ENCODE measurements at regions not wholly inside any gene's neighbourhood (a gene's known extent, or its start where the extent isn't known, plus 50 kb on each side); places are given as distances from the start of the nearest gene placed in this dataset.

GRCh38 chr15:101590785-101591184 is 61.4 kb downstream of the TM2D3 start:
- intact Hi-C loops (cut with micrococcal nuclease): no loop called here
- no peaks in the 10 kb centered on the region for H3K4me1 ChIP-seq (ENCODE audit: control insufficient read depth in 1 of 2, insufficient read depth in 2 of 2, low read length in 2 of 2)
- no peaks in the 10 kb centered on the region for H3K79me2 ChIP-seq (ENCODE audit: insufficient read depth, low read length)
- Mint-ChIP-seq H3K9me3 (peaks cover 0 to 15% (median 7%) of the 10 kb centered on the region in 7 donors), H3K27ac (no peak overlapping the region), H3K36me3 (no peaks in the 10 kb centered on the region), H3K27me3 (ENCODE audit: low read depth in 3 of 3) (peaks cover 8 to 19% (median 19%) of the 10 kb centered on the region in 3 donors), H3K4me1 (no peaks in the 10 kb centered on the region), H3K4me3 (no peak overlapping the region)
- H3K4me3 ChIP-seq (replicated peaks in 1 of 3; ENCODE audit: low read depth in 2 of 3, low read length in 3 of 3): no peak overlapping the region
- no peak overlapping the region for H3K9ac ChIP-seq (ENCODE audit: insufficient read depth, low read length, poor library complexity, severe bottlenecking)
- H2AFZ ChIP-seq (ENCODE audit: insufficient read depth, low read depth, low read length, poor library complexity, severe bottlenecking): no peak overlapping the region
- H3K27me3 ChIP-seq (ENCODE audit: control insufficient read depth in 2 of 2, insufficient read depth in 2 of 2, low read length in 2 of 2): peaks cover 2 to 3% of the 10 kb centered on the region in 2 donors
- no peaks in the 10 kb centered on the region for H4K20me1 ChIP-seq (ENCODE audit: insufficient read depth, low read length)
- no peak overlapping the region for H3K4me2 ChIP-seq (replicated peaks; ENCODE audit: extremely low read depth, low read length, poor library complexity, severe bottlenecking)
- TF ChIP-seq, protein P1, sequence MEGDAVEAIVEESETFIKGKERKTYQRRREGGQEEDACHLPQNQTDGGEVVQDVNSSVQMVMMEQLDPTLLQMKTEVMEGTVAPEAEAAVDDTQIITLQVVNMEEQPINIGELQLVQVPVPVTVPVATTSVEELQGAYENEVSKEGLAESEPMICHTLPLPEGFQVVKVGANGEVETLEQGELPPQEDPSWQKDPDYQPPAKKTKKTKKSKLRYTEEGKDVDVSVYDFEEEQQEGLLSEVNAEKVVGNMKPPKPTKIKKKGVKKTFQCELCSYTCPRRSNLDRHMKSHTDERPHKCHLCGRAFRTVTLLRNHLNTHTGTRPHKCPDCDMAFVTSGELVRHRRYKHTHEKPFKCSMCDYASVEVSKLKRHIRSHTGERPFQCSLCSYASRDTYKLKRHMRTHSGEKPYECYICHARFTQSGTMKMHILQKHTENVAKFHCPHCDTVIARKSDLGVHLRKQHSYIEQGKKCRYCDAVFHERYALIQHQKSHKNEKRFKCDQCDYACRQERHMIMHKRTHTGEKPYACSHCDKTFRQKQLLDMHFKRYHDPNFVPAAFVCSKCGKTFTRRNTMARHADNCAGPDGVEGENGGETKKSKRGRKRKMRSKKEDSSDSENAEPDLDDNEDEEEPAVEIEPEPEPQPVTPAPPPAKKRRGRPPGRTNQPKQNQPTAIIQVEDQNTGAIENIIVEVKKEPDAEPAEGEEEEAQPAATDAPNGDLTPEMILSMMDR (IDR thresholded peaks at IDR 0.05): no peak
- H3K27ac ChIP-seq (ENCODE audit: low read depth in 1 of 2, low read length in 2 of 2): no peak overlapping the region
- no peak for DNase-seq
- no peaks in the 10 kb centered on the region for H3K9me3 ChIP-seq (replicated peaks in 1 of 2; ENCODE audit: control insufficient read depth in 1 of 2, insufficient read depth in 1 of 2, low read length in 2 of 2)
- no peaks in the 10 kb centered on the region for H3K36me3 ChIP-seq (replicated peaks in 1 of 2; ENCODE audit: control insufficient read depth in 1 of 2, insufficient read depth in 2 of 2, low read length in 2 of 2)
- WGBS (ENCODE audit: insufficient coverage): no CpG with 5 or more reads among the region's 3 CpGs

- H3K4me3 Mint-ChIP-seq: no peak overlapping the region
- no peaks in the 10 kb centered on the region for H3K36me3 Mint-ChIP-seq
- Histone ChIP-seq H3K9me3 (replicated peaks in 1 of 2; ENCODE audit: control insufficient read depth in 1 of 2, insufficient read depth in 1 of 2, low read length in 2 of 2) (no peaks in the 10 kb centered on the region), H3K79me2 (ENCODE audit: insufficient read depth, low read length) (no peaks in the 10 kb centered on the region), H3K36me3 (replicated peaks in 1 of 2; ENCODE audit: control insufficient read depth in 1 of 2, insufficient read depth in 2 of 2, low read length in 2 of 2) (no peaks in the 10 kb centered on the region), H3K9ac (ENCODE audit: insufficient read depth, low read length, poor library complexity, severe bottlenecking) (no peak overlapping the region), H4K20me1 (ENCODE audit: insufficient read depth, low read length) (no peaks in the 10 kb centered on the region), H3K4me3 (replicated peaks in 1 of 3; ENCODE audit: low read depth in 2 of 3, low read length in 3 of 3) (no peak overlapping the region), H3K4me1 (ENCODE audit: control insufficient read depth in 1 of 2, insufficient read depth in 2 of 2, low read length in 2 of 2) (no peaks in the 10 kb centered on the region), H3K4me2 (replicated peaks; ENCODE audit: extremely low read depth, low read length, poor library complexity, severe bottlenecking) (no peak overlapping the region), H2AFZ (ENCODE audit: insufficient read depth, low read depth, low read length, poor library complexity, severe bottlenecking) (no peak overlapping the region), H3K27me3 (ENCODE audit: control insufficient read depth in 2 of 2, insufficient read depth in 2 of 2, low read length in 2 of 2) (peaks cover 2 to 8% of the 10 kb centered on the region in 2 donors), H3K27ac (ENCODE audit: low read depth in 1 of 2, low read length in 2 of 2) (no peak overlapping the region)
- peaks cover 2% of the 10 kb centered on the region for H3K4me1 Mint-ChIP-seq
- no peak overlapping the region for H3K27ac Mint-ChIP-seq
- peaks cover 13 to 36% (median 15%) of the 10 kb centered on the region in 3 donors for H3K27me3 Mint-ChIP-seq (ENCODE audit: low read depth in 3 of 3)
- H3K9me3 Mint-ChIP-seq: peaks cover 0 to 11% (median 2%) of the 10 kb centered on the region in 7 donors
- TF ChIP-seq, protein P1 (IDR thresholded peaks at IDR 0.05): no peak
- DNase-seq: no peak
- intact Hi-C loops (cut with micrococcal nuclease): no loop called here
These were observed 68.9 kb downstream of the TM2D3 start for GRCh38 chr15:101583284-101583683.
